ENCODE measurements at regions not wholly inside any gene's neighbourhood (a gene's known extent, or its start where the extent isn't known, plus 50 kb on each side); places are given as distances from the start of the nearest gene placed in this dataset.

DNA sequence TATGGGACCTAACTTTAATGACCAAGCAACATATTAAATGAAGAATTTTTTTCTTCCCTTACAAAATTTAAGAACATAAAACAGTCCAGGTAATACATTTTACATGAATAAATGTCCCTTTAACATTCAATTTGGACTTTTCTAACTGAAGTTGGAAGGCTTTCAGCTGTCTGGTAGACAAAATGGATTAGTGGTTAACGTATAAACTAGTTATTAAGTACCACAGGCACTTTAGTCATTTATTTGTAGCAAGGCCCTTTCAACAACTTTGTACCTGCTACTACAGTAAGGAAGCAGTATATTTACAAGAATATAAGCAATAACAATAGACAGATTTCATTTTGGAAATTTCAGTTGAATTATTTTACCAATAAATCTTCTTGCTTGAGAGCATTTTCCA is 152.5 kb upstream of the TENT5D start:
- Histone ChIP-seq H3K4me2 (ENCODE audit: insufficient read depth in 1 of 2, low read depth in 2 of 2, low read length in 2 of 2) (no peak overlapping the region), H2BK5ac (ENCODE audit: low read depth, low read length) (no peak overlapping the region), H2BK20ac (ENCODE audit: low read length) (no peak overlapping the region), H2BK12ac (ENCODE audit: low read depth, low read length) (no peak overlapping the region), H3K4ac (replicated peaks; ENCODE audit: insufficient read length, low read depth, low read length) (no peak overlapping the region), H3K23me2 (ENCODE audit: low read depth, low read length) (no peaks in the 10 kb centered on the region), H2BK15ac (ENCODE audit: low read length) (no peak overlapping the region), H3K23ac (ENCODE audit: insufficient read length) (no peak overlapping the region), H3K79me2 (ENCODE audit: control insufficient read depth in 1 of 2, insufficient read depth in 2 of 2, low read length in 2 of 2) (no peaks in the 10 kb centered on the region), H3K27me3 (replicated peaks in 1 of 4; ENCODE audit: control insufficient read depth in 3 of 4, extremely low read depth in 1 of 4, insufficient read depth in 3 of 4, low read length in 3 of 4) (no peaks in the 10 kb centered on the region), H3K14ac (ENCODE audit: insufficient read length) (no peak overlapping the region), H3K18ac (ENCODE audit: extremely low read depth, low read length) (no peak overlapping the region), H3K56ac (replicated peaks; ENCODE audit: insufficient read length, low read depth, low read length) (no peak overlapping the region), H3K9me3 (ENCODE audit: insufficient read depth in 2 of 2, low read depth in 1 of 2, low read length in 1 of 2) (no peaks in the 10 kb centered on the region), H3K36me3 (ENCODE audit: control insufficient read depth in 2 of 4, insufficient read depth in 4 of 4, low read length in 3 of 4) (no peaks in the 10 kb centered on the region), H4K8ac (ENCODE audit: extremely low read depth, insufficient read depth, low read length) (no peak overlapping the region), H2BK120ac (replicated peaks; ENCODE audit: low read depth, low read length) (no peak overlapping the region), H4K5ac (ENCODE audit: insufficient read length, low read depth, low read length) (no peak overlapping the region), H3K4me3 (ENCODE audit: extremely low read depth in 1 of 4, insufficient read depth in 2 of 4, low read depth in 3 of 4, low read length in 4 of 4) (no peak overlapping the region), H3K79me1 (ENCODE audit: low read depth, low read length) (no peaks in the 10 kb centered on the region), H2AK5ac (ENCODE audit: low read depth, low read length) (no peak overlapping the region), H2AFZ (ENCODE audit: low read length) (no peak overlapping the region), H4K91ac (replicated peaks; ENCODE audit: insufficient read length, low read length) (no peak overlapping the region), H4K20me1 (replicated peaks in 1 of 2; ENCODE audit: control insufficient read depth in 1 of 2, insufficient read depth in 2 of 2, low read length in 2 of 2) (no peaks in the 10 kb centered on the region), H3K27ac (ENCODE audit: low read depth, low read length) (no peak overlapping the region), H3K4me1 (replicated peaks in 1 of 4; ENCODE audit: control insufficient read depth in 3 of 4, insufficient read depth in 4 of 4, low read length in 3 of 4) (no peaks in the 10 kb centered on the region), H3K9ac (replicated peaks in 1 of 4; ENCODE audit: extremely low read depth in 1 of 4, low read depth in 3 of 4, low read length in 3 of 4) (no peak overlapping the region)
- ChIA-PET CTCF (ENCODE audit: partially characterized antibody) (no interaction called here), POLR2A (ENCODE audit: partially characterized antibody) (no interaction called here)
- 100% methylated on average over 1 of the region's 1 CpG; no CpG with 5 or more reads in 1 of the 2 experiments for WGBS, 2 experiments (ENCODE audit: extremely low coverage in 1 of 2, insufficient coverage in 1 of 2, insufficient read length in 1 of 2, insufficient replicate concordance in 2 of 2, low coverage in 1 of 2, low lambda C conversion rate in 2 of 2, missing lambda C conversion rate in 1 of 2)
- no peak for FAIRE-seq
- DNase-seq (ENCODE audit: low read depth in 1 of 2, low spot score in 2 of 2) = no peak
- TF ChIP-seq, protein P1, sequence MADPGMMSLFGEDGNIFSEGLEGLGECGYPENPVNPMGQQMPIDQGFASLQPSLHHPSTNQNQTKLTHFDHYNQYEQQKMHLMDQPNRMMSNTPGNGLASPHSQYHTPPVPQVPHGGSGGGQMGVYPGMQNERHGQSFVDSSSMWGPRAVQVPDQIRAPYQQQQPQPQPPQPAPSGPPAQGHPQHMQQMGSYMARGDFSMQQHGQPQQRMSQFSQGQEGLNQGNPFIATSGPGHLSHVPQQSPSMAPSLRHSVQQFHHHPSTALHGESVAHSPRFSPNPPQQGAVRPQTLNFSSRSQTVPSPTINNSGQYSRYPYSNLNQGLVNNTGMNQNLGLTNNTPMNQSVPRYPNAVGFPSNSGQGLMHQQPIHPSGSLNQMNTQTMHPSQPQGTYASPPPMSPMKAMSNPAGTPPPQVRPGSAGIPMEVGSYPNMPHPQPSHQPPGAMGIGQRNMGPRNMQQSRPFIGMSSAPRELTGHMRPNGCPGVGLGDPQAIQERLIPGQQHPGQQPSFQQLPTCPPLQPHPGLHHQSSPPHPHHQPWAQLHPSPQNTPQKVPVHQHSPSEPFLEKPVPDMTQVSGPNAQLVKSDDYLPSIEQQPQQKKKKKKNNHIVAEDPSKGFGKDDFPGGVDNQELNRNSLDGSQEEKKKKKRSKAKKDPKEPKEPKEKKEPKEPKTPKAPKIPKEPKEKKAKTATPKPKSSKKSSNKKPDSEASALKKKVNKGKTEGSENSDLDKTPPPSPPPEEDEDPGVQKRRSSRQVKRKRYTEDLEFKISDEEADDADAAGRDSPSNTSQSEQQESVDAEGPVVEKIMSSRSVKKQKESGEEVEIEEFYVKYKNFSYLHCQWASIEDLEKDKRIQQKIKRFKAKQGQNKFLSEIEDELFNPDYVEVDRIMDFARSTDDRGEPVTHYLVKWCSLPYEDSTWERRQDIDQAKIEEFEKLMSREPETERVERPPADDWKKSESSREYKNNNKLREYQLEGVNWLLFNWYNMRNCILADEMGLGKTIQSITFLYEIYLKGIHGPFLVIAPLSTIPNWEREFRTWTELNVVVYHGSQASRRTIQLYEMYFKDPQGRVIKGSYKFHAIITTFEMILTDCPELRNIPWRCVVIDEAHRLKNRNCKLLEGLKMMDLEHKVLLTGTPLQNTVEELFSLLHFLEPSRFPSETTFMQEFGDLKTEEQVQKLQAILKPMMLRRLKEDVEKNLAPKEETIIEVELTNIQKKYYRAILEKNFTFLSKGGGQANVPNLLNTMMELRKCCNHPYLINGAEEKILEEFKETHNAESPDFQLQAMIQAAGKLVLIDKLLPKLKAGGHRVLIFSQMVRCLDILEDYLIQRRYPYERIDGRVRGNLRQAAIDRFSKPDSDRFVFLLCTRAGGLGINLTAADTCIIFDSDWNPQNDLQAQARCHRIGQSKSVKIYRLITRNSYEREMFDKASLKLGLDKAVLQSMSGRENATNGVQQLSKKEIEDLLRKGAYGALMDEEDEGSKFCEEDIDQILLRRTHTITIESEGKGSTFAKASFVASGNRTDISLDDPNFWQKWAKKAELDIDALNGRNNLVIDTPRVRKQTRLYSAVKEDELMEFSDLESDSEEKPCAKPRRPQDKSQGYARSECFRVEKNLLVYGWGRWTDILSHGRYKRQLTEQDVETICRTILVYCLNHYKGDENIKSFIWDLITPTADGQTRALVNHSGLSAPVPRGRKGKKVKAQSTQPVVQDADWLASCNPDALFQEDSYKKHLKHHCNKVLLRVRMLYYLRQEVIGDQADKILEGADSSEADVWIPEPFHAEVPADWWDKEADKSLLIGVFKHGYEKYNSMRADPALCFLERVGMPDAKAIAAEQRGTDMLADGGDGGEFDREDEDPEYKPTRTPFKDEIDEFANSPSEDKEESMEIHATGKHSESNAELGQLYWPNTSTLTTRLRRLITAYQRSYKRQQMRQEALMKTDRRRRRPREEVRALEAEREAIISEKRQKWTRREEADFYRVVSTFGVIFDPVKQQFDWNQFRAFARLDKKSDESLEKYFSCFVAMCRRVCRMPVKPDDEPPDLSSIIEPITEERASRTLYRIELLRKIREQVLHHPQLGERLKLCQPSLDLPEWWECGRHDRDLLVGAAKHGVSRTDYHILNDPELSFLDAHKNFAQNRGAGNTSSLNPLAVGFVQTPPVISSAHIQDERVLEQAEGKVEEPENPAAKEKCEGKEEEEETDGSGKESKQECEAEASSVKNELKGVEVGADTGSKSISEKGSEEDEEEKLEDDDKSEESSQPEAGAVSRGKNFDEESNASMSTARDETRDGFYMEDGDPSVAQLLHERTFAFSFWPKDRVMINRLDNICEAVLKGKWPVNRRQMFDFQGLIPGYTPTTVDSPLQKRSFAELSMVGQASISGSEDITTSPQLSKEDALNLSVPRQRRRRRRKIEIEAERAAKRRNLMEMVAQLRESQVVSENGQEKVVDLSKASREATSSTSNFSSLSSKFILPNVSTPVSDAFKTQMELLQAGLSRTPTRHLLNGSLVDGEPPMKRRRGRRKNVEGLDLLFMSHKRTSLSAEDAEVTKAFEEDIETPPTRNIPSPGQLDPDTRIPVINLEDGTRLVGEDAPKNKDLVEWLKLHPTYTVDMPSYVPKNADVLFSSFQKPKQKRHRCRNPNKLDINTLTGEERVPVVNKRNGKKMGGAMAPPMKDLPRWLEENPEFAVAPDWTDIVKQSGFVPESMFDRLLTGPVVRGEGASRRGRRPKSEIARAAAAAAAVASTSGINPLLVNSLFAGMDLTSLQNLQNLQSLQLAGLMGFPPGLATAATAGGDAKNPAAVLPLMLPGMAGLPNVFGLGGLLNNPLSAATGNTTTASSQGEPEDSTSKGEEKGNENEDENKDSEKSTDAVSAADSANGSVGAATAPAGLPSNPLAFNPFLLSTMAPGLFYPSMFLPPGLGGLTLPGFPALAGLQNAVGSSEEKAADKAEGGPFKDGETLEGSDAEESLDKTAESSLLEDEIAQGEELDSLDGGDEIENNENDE (IDR thresholded peaks at IDR 0.05; ENCODE audit: insufficient replicate concordance, low read length) = no peak
